GM12875 (cell line): ENCODE measurements at regions not wholly inside any gene's neighbourhood (a gene's known extent, or its start where the extent isn't known, plus 50 kb on each side); places are given as distances from the start of the nearest gene placed in this dataset.

Experiments used
- H3K4me3 ChIP-seq: one replicate; pipeline ENCODE4 v1.5.1; 2011; ENCODE audit warnings: low read depth, low read length, control low read depth
- CTCF ChIP-seq: IDR thresholded peaks from 2 replicates; pipeline ENCODE4 v1.5.1; 2011; ENCODE audit warnings: low read depth, mild to moderate bottlenecking, control low read depth, inconsistent platforms, low read length, moderate library complexity, borderline replicate concordance; ENCODE audit not compliant: insufficient read depth

- no peak for TF ChIP-seq CTCF
- no peak overlapping the region for H3K4me3 ChIP-seq
Observed at GRCh38 chr14:100403802-100404365, 80.7 kb downstream of the SLC25A47 start.

- H3K4me3 ChIP-seq: no peak overlapping the region
- no peak for TF ChIP-seq CTCF
Observed at GRCh38 chr14:100404419-100404818, 81.3 kb downstream of the SLC25A47 start.

GRCh38 chr14:100405760-100406455 is 82.8 kb downstream of the SLC25A47 start:
- H3K4me3 ChIP-seq: no peak overlapping the region
- no peak for TF ChIP-seq CTCF

GRCh38 chr14:100406505-100407131 is 83.5 kb downstream of the SLC25A47 start:
- no peak overlapping the region for H3K4me3 ChIP-seq
- no peak for TF ChIP-seq CTCF

GRCh38 chr14:100407376-100408102 is 84.4 kb downstream of the SLC25A47 start:
- no peak overlapping the region for H3K4me3 ChIP-seq
- no peak for TF ChIP-seq CTCF

- no peak for TF ChIP-seq CTCF
- no peak overlapping the region for H3K4me3 ChIP-seq
Observed at GRCh38 chr14:100408350-100409002, 85.3 kb downstream of the SLC25A47 start.
